H4 (cell line): ENCODE measurements at regions not wholly inside any gene's neighbourhood (a gene's known extent, or its start where the extent isn't known, plus 50 kb on each side); places are given as distances from the start of the nearest gene placed in this dataset.
"Not testable (repeated sequence)": the region's sequence is repeated elsewhere in the genome, so short reads cannot be mapped to it uniquely, and the experiment has no call there.

Source experiments
- DNase-seq: peaks from one replicate; pipeline ENCODE4 v3.0.0-alpha.2; 2015; ENCODE audit warnings: low spot score

GRCh38 chr20:25864963-25865714 is 168.5 kb upstream of the ZNF337 start:
- DNase-seq, result not testable (repeated sequence)

- no peak for DNase-seq
Measured at GRCh38 chr20:25864326-25864962, 167.8 kb upstream of the ZNF337 start.

GRCh38 chr20:25863536-25864325 is 167.1 kb upstream of the ZNF337 start:
- DNase-seq, result no peak

GRCh38 chr20:25862967-25863530 is 166.4 kb upstream of the ZNF337 start:
- DNase-seq, result peak; percentile 78

- no peak for DNase-seq
Measured at GRCh38 chr20:25860531-25861150, 164.0 kb upstream of the ZNF337 start.

- DNase-seq, result no peak
Measured at GRCh38 chr20:25859649-25860530, 163.2 kb upstream of the ZNF337 start.

GRCh38 chr20:25858495-25859425 is 162.1 kb upstream of the ZNF337 start:
- DNase-seq, result no peak

- DNase-seq, result not testable (repeated sequence)
Measured at GRCh38 chr20:25857091-25857788, 160.6 kb upstream of the ZNF337 start.

- DNase-seq, result no peak
Measured at GRCh38 chr20:25856256-25856884, 159.7 kb upstream of the ZNF337 start.

GRCh38 chr20:25855451-25856156 is 159.0 kb upstream of the ZNF337 start:
- not testable (repeated sequence) for DNase-seq

GRCh38 chr20:25854666-25855065 is 158.0 kb upstream of the ZNF337 start:
- not testable (repeated sequence) for DNase-seq

- not testable (repeated sequence) for DNase-seq
Measured at GRCh38 chr20:25853718-25854388, 157.2 kb upstream of the ZNF337 start.

GRCh38 chr20:25852968-25853717 is 156.5 kb upstream of the ZNF337 start:
- DNase-seq, result not testable (repeated sequence)

GRCh38 chr20:25850133-25850532 is 153.5 kb upstream of the ZNF337 start:
- DNase-seq, result not testable (repeated sequence)

- no peak for DNase-seq
Measured at GRCh38 chr20:25848222-25848621, 151.6 kb upstream of the ZNF337 start.

GRCh38 chr20:25844640-25845039 is 148.0 kb upstream of the ZNF337 start:
- DNase-seq, result not testable (repeated sequence)
